Renal cortex interstitium (tissue), 11 donors: ENCODE measurements at regions not wholly inside any gene's neighbourhood (a gene's known extent, or its start where the extent isn't known, plus 50 kb on each side); places are given as distances from the start of the nearest gene placed in this dataset.

Source experiments
- DNase-seq, 11 donors: peaks; one replicate each; pipeline ENCODE4 v3.0.0-alpha.2; 2013; ENCODE audit warnings: low read depth in 9 of 11, low spot score in 4 of 11; ENCODE audit errors: extremely low read depth in 1 of 11

GRCh38 chr2:120973196-120973595 is 237.5 kb downstream of the GLI2 start:
- no peak for DNase-seq

DNA sequence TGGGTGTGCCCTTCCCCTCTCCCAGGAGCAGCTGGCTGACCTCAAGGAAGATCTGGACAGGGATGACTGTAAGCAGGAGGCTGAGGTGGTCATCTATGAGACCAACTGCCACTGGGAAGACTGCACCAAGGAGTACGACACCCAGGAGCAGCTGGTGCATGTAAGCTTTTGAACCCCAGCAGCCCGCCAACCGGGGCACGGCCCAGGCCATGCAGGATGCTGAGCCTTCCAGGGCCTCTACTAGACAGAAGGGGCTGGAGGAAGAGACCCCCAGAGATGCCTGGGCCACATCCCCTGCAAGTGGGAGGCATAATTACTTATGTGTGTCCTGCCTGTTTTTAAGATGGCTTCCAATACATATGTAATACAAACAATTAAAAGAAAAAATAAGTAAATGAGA is 239.3 kb downstream of the GLI2 start:
- no peak for DNase-seq

GRCh38 chr2:120976501-120977307 is 241.0 kb downstream of the GLI2 start:
- DNase-seq: no peak

DNA sequence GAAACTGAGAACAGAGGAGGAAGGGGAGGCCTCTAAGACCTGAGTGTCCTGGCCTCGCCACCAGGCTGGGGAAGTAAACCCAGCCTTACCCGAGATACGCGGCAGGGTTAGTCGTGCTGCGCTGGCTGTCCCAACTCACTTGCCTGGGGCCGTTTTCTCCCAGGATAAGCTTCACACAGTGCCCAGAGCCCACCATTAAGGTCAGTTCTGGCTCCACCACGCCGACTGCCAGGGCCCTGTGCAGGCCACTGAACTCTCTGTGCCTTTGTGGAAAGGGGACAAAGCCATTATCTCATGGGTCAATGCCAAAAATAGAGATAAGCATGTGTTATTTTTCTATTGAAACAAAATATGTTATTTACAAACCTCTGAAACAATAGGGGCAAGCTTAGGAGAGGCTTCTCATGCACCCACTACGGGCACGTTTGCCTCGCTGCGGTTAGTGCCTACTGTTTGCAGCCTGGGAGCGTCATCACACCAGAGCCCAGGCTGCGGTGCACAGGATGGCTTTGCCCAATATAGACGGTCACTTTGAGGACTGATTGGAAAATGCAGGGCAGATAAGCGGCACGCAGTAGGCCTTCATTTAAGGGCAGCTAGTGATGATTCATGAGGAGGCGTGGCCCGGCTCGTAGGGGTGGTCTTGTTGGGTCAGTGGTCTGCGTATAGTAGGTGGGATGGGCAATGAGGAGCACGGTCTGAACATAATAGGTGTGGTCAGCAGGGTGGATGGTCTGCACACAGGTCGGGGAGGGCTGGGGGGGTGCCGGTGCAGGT is 242.1 kb downstream of the GLI2 start:
- DNase-seq: no peak

DNA sequence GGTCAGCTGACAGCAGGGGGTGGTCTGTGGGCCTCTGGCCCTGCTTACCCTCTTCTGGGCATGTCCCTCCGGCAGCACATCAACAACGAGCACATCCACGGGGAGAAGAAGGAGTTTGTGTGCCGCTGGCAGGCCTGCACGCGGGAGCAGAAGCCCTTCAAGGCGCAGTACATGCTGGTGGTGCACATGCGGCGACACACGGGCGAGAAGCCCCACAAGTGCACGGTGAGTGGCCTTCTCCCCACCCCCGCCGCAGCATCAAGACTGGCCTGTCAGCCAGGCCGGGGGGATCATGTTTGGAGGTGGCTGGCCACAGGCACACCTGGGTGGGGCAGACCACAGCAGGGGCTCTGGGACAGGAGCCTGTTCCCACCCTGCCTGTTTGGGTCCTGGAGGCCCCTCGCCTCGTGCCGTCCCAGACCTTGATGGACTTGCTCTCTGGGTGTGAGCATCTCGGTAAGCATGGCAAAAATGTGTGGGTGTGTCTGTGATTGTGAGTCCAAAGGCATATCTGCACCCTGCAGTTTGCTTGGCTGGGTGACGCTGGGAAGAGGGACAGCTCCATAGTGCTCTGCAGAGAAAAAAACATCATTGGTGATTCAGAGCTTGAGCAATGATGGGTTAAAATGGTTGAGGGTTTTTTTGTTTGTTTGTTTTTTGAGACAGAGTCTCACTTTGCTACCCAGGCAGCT is 242.8 kb downstream of the GLI2 start:
- DNase-seq: no peak

DNA sequence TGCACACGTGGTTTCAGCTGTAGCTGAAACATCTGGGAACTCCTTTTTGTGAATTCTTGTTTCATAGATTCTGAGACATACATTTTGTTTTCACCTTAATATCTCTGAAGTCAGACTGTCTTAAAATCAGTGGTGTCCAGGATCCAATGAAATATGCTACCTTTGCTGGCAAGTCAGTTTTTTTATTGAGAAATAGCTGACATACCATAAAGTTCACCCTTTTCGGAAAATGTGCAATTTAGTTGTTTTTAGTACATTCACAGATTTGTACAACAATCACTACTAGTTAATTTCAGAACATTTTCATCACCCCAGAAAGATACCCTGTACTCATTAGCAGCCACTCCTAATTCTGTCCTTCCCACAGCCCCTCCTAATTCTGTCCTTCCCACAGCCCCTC is 243.7 kb downstream of the GLI2 start:
- DNase-seq: no peak

DNA sequence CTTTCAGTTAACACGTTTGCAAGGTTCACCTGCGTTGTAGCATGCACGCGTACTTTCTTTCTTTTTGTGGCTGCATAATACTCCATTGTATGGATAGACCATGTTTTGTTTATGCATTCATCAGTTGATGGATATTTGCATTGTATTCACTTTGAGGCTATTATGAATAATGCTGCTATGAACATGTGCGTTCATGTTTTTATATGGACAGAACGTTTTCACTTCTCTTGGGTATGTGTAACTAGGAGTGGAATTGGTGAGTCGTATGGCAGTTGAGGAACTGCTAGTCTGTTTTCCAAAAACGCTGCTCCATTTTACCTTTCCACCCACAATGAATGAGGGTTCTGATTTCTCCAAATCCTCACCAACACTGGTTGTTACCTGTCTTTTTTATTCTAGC is 244.3 kb downstream of the GLI2 start:
- DNase-seq: no peak

DNA sequence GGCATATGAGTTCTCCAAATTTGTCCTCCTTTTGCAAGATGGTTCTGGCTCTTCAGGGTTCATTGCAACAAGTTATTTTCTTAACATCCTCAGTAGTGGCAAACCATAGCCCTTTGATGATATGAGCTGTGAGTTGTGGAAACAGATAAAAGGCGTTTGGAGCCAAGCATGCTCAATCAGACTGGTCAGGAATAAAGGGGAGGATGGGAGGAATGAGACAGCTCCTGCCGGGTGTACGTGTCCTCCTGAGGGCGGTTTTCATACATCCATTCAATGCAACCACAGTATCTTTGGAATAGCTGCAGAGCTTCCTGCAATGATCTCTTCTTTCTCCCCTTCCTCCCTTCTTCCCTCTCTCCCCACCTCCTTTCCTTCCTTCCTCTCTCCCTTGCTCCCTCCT is 245.8 kb downstream of the GLI2 start:
- DNase-seq: no peak

- DNase-seq: no peak
Measured at GRCh38 chr2:120982598-120982997, 246.9 kb downstream of the GLI2 start.

- DNase-seq: no peak
Measured at GRCh38 chr2:120983344-120983743, 247.7 kb downstream of the GLI2 start.

DNA sequence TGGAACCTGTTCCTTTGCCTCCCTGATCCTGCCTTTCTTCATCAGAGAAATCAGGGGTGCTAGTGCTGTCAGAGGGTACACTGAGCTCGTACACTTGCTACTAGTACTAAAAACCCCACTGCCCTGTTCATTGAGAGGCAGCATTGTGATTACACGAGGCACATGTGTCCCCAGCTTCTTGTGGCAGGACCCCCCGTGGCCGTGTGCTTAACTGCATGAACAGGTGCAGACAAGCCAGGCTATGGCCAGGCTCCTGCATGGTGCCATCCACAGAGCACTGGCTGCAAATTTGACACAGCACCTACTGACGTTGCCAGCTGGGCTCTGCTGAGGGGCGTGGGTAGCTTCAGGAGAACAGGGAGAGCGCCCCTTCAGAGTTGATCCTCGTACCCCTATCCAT is 248.4 kb downstream of the GLI2 start:
- DNase-seq: no peak

DNA sequence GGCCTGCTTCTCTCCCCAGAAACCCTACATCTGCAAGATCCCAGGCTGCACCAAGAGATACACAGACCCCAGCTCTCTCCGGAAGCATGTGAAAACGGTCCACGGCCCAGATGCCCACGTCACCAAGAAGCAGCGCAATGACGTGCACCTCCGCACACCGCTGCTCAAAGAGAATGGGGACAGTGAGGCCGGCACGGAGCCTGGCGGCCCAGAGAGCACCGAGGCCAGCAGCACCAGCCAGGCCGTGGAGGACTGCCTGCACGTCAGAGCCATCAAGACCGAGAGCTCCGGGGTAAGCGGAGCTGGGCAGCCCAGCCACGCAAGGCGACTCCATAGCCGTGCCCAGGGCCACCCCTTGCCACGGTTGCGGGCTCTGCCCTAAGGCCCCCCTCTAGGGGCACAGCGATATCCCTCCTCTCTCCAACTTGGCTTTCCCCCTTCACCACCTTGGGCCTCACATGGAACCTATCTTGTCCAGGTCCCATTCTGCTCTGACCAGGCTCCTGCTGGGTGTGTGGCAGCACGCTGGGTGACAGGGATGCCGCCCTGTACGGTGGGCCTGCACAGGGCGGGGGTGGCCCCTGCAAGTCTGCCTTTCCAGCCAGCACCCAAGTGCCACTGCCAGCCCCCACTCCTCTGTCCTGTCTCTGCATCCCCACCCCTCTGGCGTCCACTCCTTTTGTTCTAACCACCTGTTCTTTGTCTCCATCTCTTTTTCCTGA is 248.9 kb downstream of the GLI2 start:
- DNase-seq: no peak

DNA sequence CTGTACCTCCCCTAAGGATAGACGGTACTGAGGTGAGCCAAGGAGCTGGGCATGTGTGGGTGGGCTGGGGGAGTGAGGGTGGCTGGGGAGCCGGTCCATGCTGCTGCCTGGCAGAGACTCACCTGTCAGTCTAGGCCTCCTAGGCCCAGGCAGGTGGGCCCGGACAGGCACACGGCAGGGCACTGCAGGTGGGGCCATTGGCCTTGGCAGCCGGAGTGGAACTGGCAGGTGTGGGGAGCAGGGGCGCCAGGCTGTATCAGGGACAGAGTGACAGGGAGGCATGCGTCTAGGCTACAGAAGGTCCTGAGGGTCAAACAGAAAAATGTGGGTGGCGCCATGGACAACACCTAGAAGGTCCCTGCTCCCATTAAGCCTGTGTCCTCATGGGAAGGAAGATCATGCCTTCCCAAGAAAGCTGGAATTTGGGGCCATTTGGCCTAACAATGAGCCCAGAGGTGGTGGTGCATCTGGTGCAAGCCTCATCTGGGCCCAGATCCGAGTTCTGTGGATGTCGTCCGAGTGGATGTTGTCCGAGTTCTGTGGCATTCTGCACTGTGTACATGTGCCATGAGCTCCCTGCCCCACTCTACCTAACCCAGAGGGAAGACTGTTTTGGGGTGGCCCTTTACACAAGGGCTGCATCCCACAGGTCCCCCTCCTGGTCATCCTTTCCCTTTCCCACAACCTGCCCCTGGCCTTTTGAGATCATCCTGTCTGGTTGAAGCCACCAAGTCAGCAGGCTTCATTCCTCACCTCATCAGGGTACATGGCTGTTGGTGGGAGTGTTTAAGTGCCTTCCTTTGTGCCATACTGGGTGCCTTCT is 249.7 kb downstream of the GLI2 start:
- DNase-seq: no peak

DNA sequence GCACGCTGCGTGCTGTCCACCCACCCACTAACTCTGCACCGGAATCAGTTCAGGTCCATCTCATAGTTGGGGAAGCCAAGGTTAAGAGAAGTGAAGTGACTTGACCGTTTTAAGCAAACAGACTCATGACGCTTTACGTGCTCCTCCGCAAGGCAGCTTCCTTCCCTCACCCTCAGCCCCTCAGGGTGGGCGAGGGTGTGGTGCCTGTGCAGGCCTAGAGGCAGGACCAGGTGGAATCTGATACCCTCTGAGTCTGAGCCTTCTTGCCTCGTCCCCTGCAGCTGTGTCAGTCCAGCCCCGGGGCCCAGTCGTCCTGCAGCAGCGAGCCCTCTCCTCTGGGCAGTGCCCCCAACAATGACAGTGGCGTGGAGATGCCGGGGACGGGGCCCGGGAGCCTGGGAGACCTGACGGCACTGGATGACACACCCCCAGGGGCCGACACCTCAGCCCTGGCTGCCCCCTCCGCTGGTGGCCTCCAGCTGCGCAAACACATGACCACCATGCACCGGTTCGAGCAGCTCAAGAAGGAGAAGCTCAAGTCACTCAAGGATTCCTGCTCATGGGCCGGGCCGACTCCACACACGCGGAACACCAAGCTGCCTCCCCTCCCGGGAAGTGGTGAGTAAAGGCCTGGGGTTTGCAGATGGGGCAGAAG is 250.5 kb downstream of the GLI2 start:
- no peak for DNase-seq

- no peak for DNase-seq
Measured at GRCh38 chr2:120986898-120987650, 251.4 kb downstream of the GLI2 start.

DNA sequence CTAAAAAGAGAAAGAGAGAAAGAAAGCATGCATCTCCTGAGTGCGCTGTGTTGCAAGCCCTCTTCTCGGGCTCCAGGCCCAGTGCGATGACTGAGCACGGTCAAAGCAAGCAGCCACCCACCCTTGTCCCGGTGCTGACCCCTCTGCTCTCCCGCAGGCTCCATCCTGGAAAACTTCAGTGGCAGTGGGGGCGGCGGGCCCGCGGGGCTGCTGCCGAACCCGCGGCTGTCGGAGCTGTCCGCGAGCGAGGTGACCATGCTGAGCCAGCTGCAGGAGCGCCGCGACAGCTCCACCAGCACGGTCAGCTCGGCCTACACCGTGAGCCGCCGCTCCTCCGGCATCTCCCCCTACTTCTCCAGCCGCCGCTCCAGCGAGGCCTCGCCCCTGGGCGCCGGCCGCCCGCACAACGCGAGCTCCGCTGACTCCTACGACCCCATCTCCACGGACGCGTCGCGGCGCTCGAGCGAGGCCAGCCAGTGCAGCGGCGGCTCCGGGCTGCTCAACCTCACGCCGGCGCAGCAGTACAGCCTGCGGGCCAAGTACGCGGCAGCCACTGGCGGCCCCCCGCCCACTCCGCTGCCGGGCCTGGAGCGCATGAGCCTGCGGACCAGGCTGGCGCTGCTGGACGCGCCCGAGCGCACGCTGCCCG is 252.5 kb downstream of the GLI2 start:
- no peak for DNase-seq
